Neural cell (in vitro differentiated cells): ENCODE measurements at regions not wholly inside any gene's neighbourhood (a gene's known extent, or its start where the extent isn't known, plus 50 kb on each side); places are given as distances from the start of the nearest gene placed in this dataset.

Source experiments
- H2AFZ ChIP-seq: fragments of 200-600, 300-800 bp; sonication (generic), shearing (Covaris generic); 2 replicates; pipeline ENCODE4 v1.6.0; 2014; ENCODE audit warnings: low read depth, mild to moderate bottlenecking, antibody characterized with exemption, low read length, moderate library complexity
- H3F3A ChIP-seq: fragments of 200-600 bp; shearing (Covaris generic); 2 replicates; pipeline ENCODE4 v1.6.1; 2016; ENCODE audit warnings: mild to moderate bottlenecking, moderate library complexity, mixed read lengths, antibody characterized with exemption, low read length; ENCODE audit not compliant: insufficient read depth, poor library complexity, severe bottlenecking
- H3K27ac ChIP-seq: fragments of 200-600, 300-800 bp; sonication (generic), shearing (Covaris generic); 2 replicates; pipeline ENCODE4 v1.5.1; 2014; ENCODE audit warnings: mild to moderate bottlenecking, low read length, moderate library complexity
- H3K27me3 ChIP-seq: fragments of 300-800, 200-600 bp; sonication (generic), shearing (Covaris generic); 2 replicates; pipeline ENCODE4 v1.6.0; 2014; ENCODE audit warnings: mild to moderate bottlenecking, low read depth, low read length, moderate library complexity; ENCODE audit not compliant: insufficient read depth
- H3K36me3 ChIP-seq: fragments of 300-800, 200-600 bp; sonication (generic), shearing (Covaris generic); 2 replicates; pipeline ENCODE4 v1.5.1; 2014; ENCODE audit warnings: mild to moderate bottlenecking, antibody characterized with exemption, low read length, moderate library complexity; ENCODE audit not compliant: insufficient read depth
- H3K4me2 ChIP-seq: fragments of 300-800, 200-600 bp; sonication (generic), shearing (Covaris generic); 2 replicates; pipeline ENCODE4 v1.6.0; 2014; ENCODE audit warnings: mild to moderate bottlenecking, low read length
- H3K4me3 ChIP-seq: fragments of 300-800, 200-600 bp; sonication (generic), shearing (Covaris generic); 2 replicates; pipeline ENCODE4 v1.5.1; 2014; ENCODE audit warnings: mild to moderate bottlenecking, low read length, moderate library complexity
- H3K79me2 ChIP-seq: fragments of 200-600 bp; shearing (Covaris generic); replicated peaks from 2 replicates; pipeline ENCODE4 v1.6.0; 2014; ENCODE audit warnings: mild to moderate bottlenecking, low read length, moderate library complexity; ENCODE audit not compliant: insufficient read depth
- H3K9ac ChIP-seq: fragments of 300-800, 200-600 bp; sonication (generic), shearing (Covaris generic); 2 replicates; pipeline ENCODE4 v1.6.1; 2016; ENCODE audit warnings: mild to moderate bottlenecking, low read length, mixed read lengths
- H3K9me2 ChIP-seq: fragments of 200-600 bp; shearing (Covaris generic); 2 replicates; pipeline ENCODE4 v1.6.1; 2016; ENCODE audit warnings: mild to moderate bottlenecking, low read length, mixed read lengths; ENCODE audit not compliant: insufficient read depth
- H3K9me3 ChIP-seq: fragments of 200-600, 300-800 bp; sonication (generic), shearing (Covaris generic); 2 replicates; pipeline ENCODE4 v1.6.1; 2016; ENCODE audit warnings: mild to moderate bottlenecking, mixed run types, low read length, moderate library complexity, mixed read lengths
- H4K20me1 ChIP-seq: fragments of 200-600 bp; shearing (Covaris generic); 2 replicates; pipeline ENCODE4 v1.6.1; 2016; ENCODE audit warnings: mild to moderate bottlenecking, mixed run types; ENCODE audit not compliant: insufficient read depth
- EP300 ChIP-seq: fragments of 450-650 bp; conservative IDR thresholded peaks from 2 replicates; pipeline ENCODE4 v1.6.1; 2014; ENCODE audit warnings: antibody characterized with exemption, mild to moderate bottlenecking, moderate library complexity; ENCODE audit not compliant: poor library complexity, severe bottlenecking
- EZH2 ChIP-seq: fragments of 200-600, 300-800 bp; shearing (Covaris generic), sonication (generic); IDR thresholded peaks from 2 replicates; pipeline ENCODE4 v1.6.1; 2014; ENCODE audit warnings: antibody characterized with exemption, low read length, borderline replicate concordance, mild to moderate bottlenecking; ENCODE audit not compliant: insufficient read depth, poor library complexity, severe bottlenecking
- MXI1 ChIP-seq: fragments of 450-650 bp; conservative IDR thresholded peaks from 2 replicates; pipeline ENCODE4 v1.6.1; 2014; ENCODE audit warnings: antibody characterized with exemption, mild to moderate bottlenecking; ENCODE audit not compliant: poor library complexity, severe bottlenecking
- POLR2AphosphoS5 ChIP-seq: IDR thresholded peaks from 2 replicates; pipeline ENCODE4 v1.6.1; 2012
- RAD21 ChIP-seq: fragments of 450-650 bp; conservative IDR thresholded peaks from 2 replicates; pipeline ENCODE4 v1.6.1; 2014; ENCODE audit warnings: antibody characterized with exemption, mild to moderate bottlenecking, moderate library complexity
- REST ChIP-seq: IDR thresholded peaks from 2 replicates; pipeline ENCODE4 v1.6.1; 2012; ENCODE audit warnings: borderline replicate concordance
- SMC3 ChIP-seq: fragments of 450-650 bp; conservative IDR thresholded peaks from 2 replicates; pipeline ENCODE4 v1.6.1; 2014; ENCODE audit warnings: antibody characterized with exemption, mild to moderate bottlenecking, moderate library complexity; ENCODE audit not compliant: poor library complexity
- TAF1 ChIP-seq: IDR thresholded peaks from 2 replicates; pipeline ENCODE4 v1.6.1; 2012; ENCODE audit warnings: low read depth
- TF ChIP-seq, protein P1 (sequence below): fragments of 450-650 bp; IDR thresholded peaks from 2 replicates; pipeline ENCODE4 v1.5.1; 2014; ENCODE audit warnings: antibody characterized with exemption, mild to moderate bottlenecking, moderate library complexity; ENCODE audit not compliant: poor library complexity, severe bottlenecking

GRCh38 chr12:47549258-47549657, 156.6 kb downstream of the RPAP3 start:
- no peaks in the 10 kb centered on the region for H3F3A ChIP-seq
- no peak overlapping the region for H3K9ac ChIP-seq
- TF ChIP-seq POLR2AphosphoS5: no peak
- TF ChIP-seq, protein P1, sequence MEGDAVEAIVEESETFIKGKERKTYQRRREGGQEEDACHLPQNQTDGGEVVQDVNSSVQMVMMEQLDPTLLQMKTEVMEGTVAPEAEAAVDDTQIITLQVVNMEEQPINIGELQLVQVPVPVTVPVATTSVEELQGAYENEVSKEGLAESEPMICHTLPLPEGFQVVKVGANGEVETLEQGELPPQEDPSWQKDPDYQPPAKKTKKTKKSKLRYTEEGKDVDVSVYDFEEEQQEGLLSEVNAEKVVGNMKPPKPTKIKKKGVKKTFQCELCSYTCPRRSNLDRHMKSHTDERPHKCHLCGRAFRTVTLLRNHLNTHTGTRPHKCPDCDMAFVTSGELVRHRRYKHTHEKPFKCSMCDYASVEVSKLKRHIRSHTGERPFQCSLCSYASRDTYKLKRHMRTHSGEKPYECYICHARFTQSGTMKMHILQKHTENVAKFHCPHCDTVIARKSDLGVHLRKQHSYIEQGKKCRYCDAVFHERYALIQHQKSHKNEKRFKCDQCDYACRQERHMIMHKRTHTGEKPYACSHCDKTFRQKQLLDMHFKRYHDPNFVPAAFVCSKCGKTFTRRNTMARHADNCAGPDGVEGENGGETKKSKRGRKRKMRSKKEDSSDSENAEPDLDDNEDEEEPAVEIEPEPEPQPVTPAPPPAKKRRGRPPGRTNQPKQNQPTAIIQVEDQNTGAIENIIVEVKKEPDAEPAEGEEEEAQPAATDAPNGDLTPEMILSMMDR: no peak
- no peak for TF ChIP-seq EP300
- TF ChIP-seq TAF1: no peak
- no peak for TF ChIP-seq EZH2
- TF ChIP-seq SMC3: no peak
- TF ChIP-seq RAD21: no peak
- no peak for TF ChIP-seq MXI1
- TF ChIP-seq REST: no peak
- H3K27me3 ChIP-seq: no peaks in the 10 kb centered on the region
- H3K9me2 ChIP-seq: no peaks in the 10 kb centered on the region
- no peaks in the 10 kb centered on the region for H4K20me1 ChIP-seq
- H2AFZ ChIP-seq: no peak overlapping the region
- no peaks in the 10 kb centered on the region for H3K79me2 ChIP-seq
- H3K4me3 ChIP-seq: no peak overlapping the region
- H3K27ac ChIP-seq: no peak overlapping the region
- no peaks in the 10 kb centered on the region for H3K36me3 ChIP-seq
- H3K9me3 ChIP-seq: no peaks in the 10 kb centered on the region
- no peak overlapping the region for H3K4me2 ChIP-seq

DNA sequence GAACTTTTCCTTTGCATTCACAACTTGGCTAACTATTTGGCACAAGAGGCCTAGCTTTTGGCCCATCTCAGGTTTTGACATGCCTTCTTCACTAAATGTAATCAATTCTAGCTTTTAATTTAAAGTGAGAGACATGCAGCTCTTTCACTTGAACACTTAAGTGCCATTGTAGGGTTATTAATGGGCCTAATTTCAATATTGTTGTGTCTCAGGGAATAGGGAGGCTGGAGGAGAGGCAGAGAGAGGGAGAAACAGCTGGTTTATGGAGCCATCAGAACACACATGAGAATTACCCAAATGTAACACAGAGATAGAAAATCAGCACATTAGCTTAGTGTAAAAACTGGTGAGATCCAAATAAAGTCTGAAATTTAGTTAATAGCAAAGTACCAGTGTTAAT, 157.4 kb downstream of the RPAP3 start:
- H3K27ac ChIP-seq: no peak overlapping the region
- H3K4me2 ChIP-seq: no peak overlapping the region
- no peaks in the 10 kb centered on the region for H3K36me3 ChIP-seq
- H3F3A ChIP-seq: no peaks in the 10 kb centered on the region
- no peak overlapping the region for H2AFZ ChIP-seq
- no peaks in the 10 kb centered on the region for H3K9me2 ChIP-seq
- H3K27me3 ChIP-seq: no peaks in the 10 kb centered on the region
- H3K4me3 ChIP-seq: no peak overlapping the region
- TF ChIP-seq SMC3 (no peak), RAD21 (no peak), EZH2 (no peak), POLR2AphosphoS5 (no peak), EP300 (no peak)
- TF ChIP-seq, protein P1: no peak
- no peaks in the 10 kb centered on the region for H4K20me1 ChIP-seq
- H3K9ac ChIP-seq: no peak overlapping the region
- H3K9me3 ChIP-seq: no peaks in the 10 kb centered on the region
- no peaks in the 10 kb centered on the region for H3K79me2 ChIP-seq
